ENCODE measurements at regions not wholly inside any gene's neighbourhood (a gene's known extent, or its start where the extent isn't known, plus 50 kb on each side); places are given as distances from the start of the nearest gene placed in this dataset.

- DNase-seq (ENCODE audit: low read depth) (no peak), FAIRE-seq (peak; percentile 79)
- no peak for TF ChIP-seq CTCF (IDR thresholded peaks at IDR 0.05; ENCODE audit: insufficient read depth, low read depth, low read length)
- no peak for TF ChIP-seq EZH2 (IDR thresholded peaks at IDR 0.05; ENCODE audit: insufficient read depth, low read length)
- Histone ChIP-seq H4K20me1 (ENCODE audit: insufficient read depth, low read length) (no peaks in the 10 kb centered on the region), H3K4me1 (ENCODE audit: insufficient read depth, low read length) (no peaks in the 10 kb centered on the region), H3K4me2 (ENCODE audit: low read length) (no peak overlapping the region), H3K79me2 (ENCODE audit: insufficient read depth, low read length) (no peaks in the 10 kb centered on the region), H2AFZ (ENCODE audit: low read depth, low read length) (no peak overlapping the region), H3K4me3 (ENCODE audit: insufficient read depth, low read depth, low read length) (no peak overlapping the region), H3K36me3 (ENCODE audit: insufficient read depth, low read length) (no peaks in the 10 kb centered on the region), H3K9me3 (ENCODE audit: insufficient read depth, low read depth, low read length) (no peaks in the 10 kb centered on the region), H3K27ac (ENCODE audit: low read depth, low read length) (no peak overlapping the region), H3K27me3 (ENCODE audit: insufficient read depth, low read length) (no peaks in the 10 kb centered on the region), H3K9ac (ENCODE audit: low read length) (no peak overlapping the region)
- Mint-ChIP-seq H3K4me1 (ENCODE audit: low read depth, unreplicated experiment) (no peaks in the 10 kb centered on the region), H3K4me3 (ENCODE audit: unreplicated experiment) (no peak overlapping the region), H3K9me3 (ENCODE audit: unreplicated experiment) (peaks cover 3% of the 10 kb centered on the region), H3K27ac (ENCODE audit: unreplicated experiment) (no peak overlapping the region), H3K36me3 (ENCODE audit: low read depth, unreplicated experiment) (no peaks in the 10 kb centered on the region), H3K27me3 (ENCODE audit: low read depth, unreplicated experiment) (no peaks in the 10 kb centered on the region)
Observed at GRCh38 chrX:112164420-112164819, 81.8 kb upstream of the TRPC5 start.

- H3K4me2 ChIP-seq (ENCODE audit: low read length): no peak overlapping the region
- H3K4me1 Mint-ChIP-seq (ENCODE audit: low read depth, unreplicated experiment): no peaks in the 10 kb centered on the region
- no peak overlapping the region for H2AFZ ChIP-seq (ENCODE audit: low read depth, low read length)
- H3K27me3 Mint-ChIP-seq (ENCODE audit: low read depth, unreplicated experiment): no peaks in the 10 kb centered on the region
- no peak overlapping the region for H3K4me3 Mint-ChIP-seq (ENCODE audit: unreplicated experiment)
- H3K36me3 Mint-ChIP-seq (ENCODE audit: low read depth, unreplicated experiment): no peaks in the 10 kb centered on the region
- DNase-seq (ENCODE audit: low read depth) (peak; percentile 56), FAIRE-seq (peak; percentile 97)
- H3K27ac ChIP-seq (ENCODE audit: low read depth, low read length): no peak overlapping the region
- peaks cover 3% of the 10 kb centered on the region for H3K9me3 Mint-ChIP-seq (ENCODE audit: unreplicated experiment)
- H3K4me3 ChIP-seq (ENCODE audit: insufficient read depth, low read depth, low read length): no peak overlapping the region
- no peaks in the 10 kb centered on the region for H4K20me1 ChIP-seq (ENCODE audit: insufficient read depth, low read length)
- H3K36me3 ChIP-seq (ENCODE audit: insufficient read depth, low read length): no peaks in the 10 kb centered on the region
- no peaks in the 10 kb centered on the region for H3K9me3 ChIP-seq (ENCODE audit: insufficient read depth, low read depth, low read length)
- H3K4me1 ChIP-seq (ENCODE audit: insufficient read depth, low read length): no peaks in the 10 kb centered on the region
- no peaks in the 10 kb centered on the region for H3K27me3 ChIP-seq (ENCODE audit: insufficient read depth, low read length)
- H3K79me2 ChIP-seq (ENCODE audit: insufficient read depth, low read length): no peaks in the 10 kb centered on the region
- H3K27ac Mint-ChIP-seq (ENCODE audit: unreplicated experiment): no peak overlapping the region
- TF ChIP-seq CTCF (IDR thresholded peaks at IDR 0.05; ENCODE audit: insufficient read depth, low read depth, low read length) (no peak), EZH2 (IDR thresholded peaks at IDR 0.05; ENCODE audit: insufficient read depth, low read length) (no peak)
- no peak overlapping the region for H3K9ac ChIP-seq (ENCODE audit: low read length)
Observed at GRCh38 chrX:112163906-112164305, 81.3 kb upstream of the TRPC5 start.

GRCh38 chrX:112148397-112148796 is 65.8 kb upstream of the TRPC5 start:
- no peaks in the 10 kb centered on the region for H3K27me3 Mint-ChIP-seq (ENCODE audit: low read depth, unreplicated experiment)
- Histone ChIP-seq H3K36me3 (ENCODE audit: insufficient read depth, low read length) (no peaks in the 10 kb centered on the region), H3K79me2 (ENCODE audit: insufficient read depth, low read length) (no peaks in the 10 kb centered on the region), H3K9ac (ENCODE audit: low read length) (no peak overlapping the region), H3K4me2 (ENCODE audit: low read length) (no peak overlapping the region), H3K9me3 (ENCODE audit: insufficient read depth, low read depth, low read length) (no peaks in the 10 kb centered on the region), H3K27ac (ENCODE audit: low read depth, low read length) (no peak overlapping the region), H4K20me1 (ENCODE audit: insufficient read depth, low read length) (no peaks in the 10 kb centered on the region), H3K4me3 (ENCODE audit: insufficient read depth, low read depth, low read length) (no peak overlapping the region), H3K4me1 (ENCODE audit: insufficient read depth, low read length) (no peaks in the 10 kb centered on the region), H3K27me3 (ENCODE audit: insufficient read depth, low read length) (no peaks in the 10 kb centered on the region), H2AFZ (ENCODE audit: low read depth, low read length) (no peak overlapping the region)
- H3K36me3 Mint-ChIP-seq (ENCODE audit: low read depth, unreplicated experiment): no peaks in the 10 kb centered on the region
- H3K9me3 Mint-ChIP-seq (ENCODE audit: unreplicated experiment): no peaks in the 10 kb centered on the region
- FAIRE-seq: no peak
- H3K27ac Mint-ChIP-seq (ENCODE audit: unreplicated experiment): no peak overlapping the region
- TF ChIP-seq EZH2 (IDR thresholded peaks at IDR 0.05; ENCODE audit: insufficient read depth, low read length) (no peak), CTCF (IDR thresholded peaks at IDR 0.05; ENCODE audit: insufficient read depth, low read depth, low read length) (no peak)
- no peaks in the 10 kb centered on the region for H3K4me1 Mint-ChIP-seq (ENCODE audit: low read depth, unreplicated experiment)
- no peak overlapping the region for H3K4me3 Mint-ChIP-seq (ENCODE audit: unreplicated experiment)
- no peak for DNase-seq (ENCODE audit: low read depth)

Measured in astrocyte (in vitro differentiated cells and primary cell).